ENCODE measurements at regions not wholly inside any gene's neighbourhood (a gene's known extent, or its start where the extent isn't known, plus 50 kb on each side); places are given as distances from the start of the nearest gene placed in this dataset.
"Not testable (repeated sequence)": the region's sequence is repeated elsewhere in the genome, so short reads cannot be mapped to it uniquely, and the experiment has no call there.

GRCh38 chr5:62090953-62091352 is 215.1 kb upstream of the KIF2A start:
- in situ Hi-C loops (cut with HindIII; ENCODE audit: low sequenced_read_pairs): no loop called here
- no peak for DNase-seq (ENCODE audit: low spot score)

DNA sequence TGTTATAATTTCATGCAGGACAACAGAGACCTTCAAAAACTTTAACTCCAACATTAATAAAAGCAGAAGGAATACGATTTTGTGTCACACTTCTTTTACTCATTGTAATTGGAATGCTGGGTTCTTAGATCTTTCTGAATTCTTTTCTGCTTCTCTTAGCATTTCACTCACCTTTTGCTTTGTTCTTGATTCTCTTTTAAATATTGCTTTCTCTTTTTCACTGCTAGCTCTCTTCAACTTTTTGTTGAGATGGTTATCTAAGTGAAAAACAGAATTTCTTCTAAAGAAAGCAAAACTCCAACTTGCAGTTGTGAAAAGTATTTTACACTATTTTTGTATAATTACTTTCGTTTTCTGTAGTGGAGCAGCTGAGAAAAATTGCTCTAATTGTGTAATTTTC is 212.6 kb upstream of the KIF2A start:
- in situ Hi-C loops (cut with HindIII; ENCODE audit: low sequenced_read_pairs): no loop called here
- no peak for DNase-seq (ENCODE audit: low spot score)

DNA sequence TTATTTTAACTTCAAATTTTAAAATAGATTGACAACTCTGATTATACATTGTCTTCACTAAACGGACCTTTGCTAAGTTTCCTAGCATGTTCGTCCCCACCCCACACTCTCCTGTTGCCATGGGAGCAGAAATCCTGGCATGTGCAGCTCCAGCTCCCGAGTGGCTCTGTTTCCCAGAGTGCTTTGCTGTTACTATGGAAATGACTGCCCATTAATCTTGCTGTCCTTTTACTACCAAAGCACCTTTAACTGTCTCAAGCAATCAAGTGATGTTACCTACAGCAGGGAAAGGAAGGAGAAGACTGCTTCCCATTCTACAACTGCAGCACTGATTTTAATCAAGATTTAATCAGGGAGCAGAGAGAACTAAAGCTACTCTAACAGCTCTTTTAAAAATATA is 212.0 kb upstream of the KIF2A start:
- in situ Hi-C loops (cut with HindIII; ENCODE audit: low sequenced_read_pairs): no loop called here
- peak; percentile 16 for DNase-seq (ENCODE audit: low spot score)

GRCh38 chr5:62097361-62097760 is 208.6 kb upstream of the KIF2A start:
- in situ Hi-C loops (cut with HindIII; ENCODE audit: low sequenced_read_pairs): no loop called here
- no peak for DNase-seq (ENCODE audit: low spot score)

DNA sequence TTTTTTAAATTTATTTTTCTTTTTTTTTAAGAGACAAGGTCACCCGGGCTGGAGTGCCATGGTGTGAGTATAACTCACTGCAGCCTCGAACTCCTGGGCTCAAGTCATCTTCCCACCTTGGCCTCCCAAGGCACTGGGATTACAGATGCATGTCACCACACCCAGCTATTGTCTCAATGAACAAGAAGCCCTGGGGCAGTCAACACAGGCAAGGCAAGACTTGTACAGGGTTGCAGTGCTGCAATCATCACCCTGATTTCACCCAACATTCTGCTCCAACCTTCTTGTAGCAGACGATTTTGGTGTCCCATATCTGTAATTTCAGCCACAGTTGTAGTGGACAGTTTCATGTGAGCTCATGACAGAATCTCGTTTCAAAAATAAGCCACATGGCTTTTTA is 205.8 kb upstream of the KIF2A start:
- no peak for DNase-seq (ENCODE audit: low spot score)
- in situ Hi-C loops (cut with HindIII; ENCODE audit: low sequenced_read_pairs): no loop called here

DNA sequence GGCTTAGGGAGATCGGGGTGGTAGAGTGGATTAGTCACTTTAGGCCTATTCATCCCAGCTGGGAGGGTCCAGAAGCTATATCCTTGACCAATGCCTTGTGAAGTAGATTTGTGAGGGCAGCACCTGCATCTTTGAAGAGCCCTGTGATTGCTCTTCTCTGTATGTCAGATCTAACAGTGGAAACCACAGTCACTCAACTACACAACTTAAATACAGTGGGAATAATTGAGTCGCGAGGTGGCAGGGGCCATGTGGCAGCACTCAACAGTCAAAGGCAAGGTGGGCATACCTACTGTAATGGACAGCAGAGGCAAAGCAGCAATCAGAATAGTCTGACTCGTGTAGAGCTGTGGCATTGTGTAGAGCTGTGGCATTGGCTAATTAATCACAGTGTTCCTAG is 202.1 kb upstream of the KIF2A start:
- DNase-seq (ENCODE audit: low spot score); in situ Hi-C loops (cut with HindIII; ENCODE audit: low sequenced_read_pairs): not testable (repeated sequence)

- in situ Hi-C loops (cut with HindIII; ENCODE audit: low sequenced_read_pairs): no loop called here
- no peak for DNase-seq (ENCODE audit: low spot score)
Measured at GRCh38 chr5:62111428-62111827, 194.6 kb upstream of the KIF2A start.

GRCh38 chr5:62112689-62113228 is 193.2 kb upstream of the KIF2A start:
- in situ Hi-C loops (cut with HindIII; ENCODE audit: low sequenced_read_pairs): no loop called here
- no peak for DNase-seq (ENCODE audit: low spot score)

GRCh38 chr5:62115014-62115413 is 191.0 kb upstream of the KIF2A start:
- in situ Hi-C loops (cut with HindIII; ENCODE audit: low sequenced_read_pairs): no loop called here
- DNase-seq (ENCODE audit: low spot score): no peak

GRCh38 chr5:62124266-62124665 is 181.7 kb upstream of the KIF2A start:
- DNase-seq (ENCODE audit: low spot score): no peak
- in situ Hi-C loops (cut with HindIII; ENCODE audit: low sequenced_read_pairs): no loop called here

DNA sequence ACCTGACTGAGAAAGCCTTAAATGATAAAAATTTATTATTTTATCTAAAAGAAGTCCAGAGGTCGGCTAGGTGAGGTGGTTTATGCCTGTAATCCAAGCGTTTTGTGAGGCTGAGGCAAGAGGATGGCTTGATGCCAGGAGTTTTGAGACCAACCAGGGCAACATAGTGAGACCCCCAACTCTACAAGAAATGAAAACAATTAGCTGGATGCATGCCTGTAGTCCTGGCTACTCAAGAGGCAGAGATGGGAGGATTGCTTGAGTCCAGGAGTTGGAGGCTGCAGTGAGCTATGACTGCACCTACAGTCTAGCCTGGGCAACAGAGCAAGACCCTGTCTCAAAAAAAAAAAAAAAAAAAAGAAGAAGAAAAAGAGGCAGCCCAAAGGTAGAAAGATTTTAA is 179.9 kb upstream of the KIF2A start:
- in situ Hi-C loops (cut with HindIII; ENCODE audit: low sequenced_read_pairs): no loop called here
- DNase-seq (ENCODE audit: low spot score): no peak

DNA sequence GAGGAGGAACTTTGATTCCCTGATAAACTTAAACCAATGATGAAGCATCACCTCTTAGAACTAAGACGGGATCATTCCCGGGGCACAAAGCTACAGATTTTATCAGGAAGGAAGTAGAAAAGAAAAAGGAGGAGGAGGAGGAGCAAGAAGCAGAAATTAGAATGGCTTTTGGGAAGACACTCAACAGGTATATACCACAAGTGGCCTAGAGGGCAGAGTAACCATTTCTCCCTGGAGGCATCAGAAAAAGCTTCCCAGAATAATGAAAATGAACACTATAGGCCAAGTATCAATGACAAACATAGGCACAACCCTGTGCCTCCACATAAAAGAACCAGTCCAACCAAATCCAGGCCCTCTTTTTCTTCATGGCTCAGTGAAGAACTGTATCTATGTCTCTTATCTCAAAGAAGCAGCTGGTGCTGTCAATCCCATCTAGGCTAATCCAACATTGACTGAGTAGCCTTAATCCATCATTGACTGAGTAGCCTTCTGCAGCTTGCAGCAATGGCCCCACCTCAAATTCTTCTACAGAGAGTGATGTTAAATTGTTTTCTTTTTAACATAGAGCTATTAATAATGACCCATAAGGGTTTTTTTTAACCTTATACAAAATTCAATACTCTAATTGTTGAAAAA is 178.8 kb upstream of the KIF2A start:
- no peak for DNase-seq (ENCODE audit: low spot score)
- in situ Hi-C loops (cut with HindIII; ENCODE audit: low sequenced_read_pairs): no loop called here

DNA sequence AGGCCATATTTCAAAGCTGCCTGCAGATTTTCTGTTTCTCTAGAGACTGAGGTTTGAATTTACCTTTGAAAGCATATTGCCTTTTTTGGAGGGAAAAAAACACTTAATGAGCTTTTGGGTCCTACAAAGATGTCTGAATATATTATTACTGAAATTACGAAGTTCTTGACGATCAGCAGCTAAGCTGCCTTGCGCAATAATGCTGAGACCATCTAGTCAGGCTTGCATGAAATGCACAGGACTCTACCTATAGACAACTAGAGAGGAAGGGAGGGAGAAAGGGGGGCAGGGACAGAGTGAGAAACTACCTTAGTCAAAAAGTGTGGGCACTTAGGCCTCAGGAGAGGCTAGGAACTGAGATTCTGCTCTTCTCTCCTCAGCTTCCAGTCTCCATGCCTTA is 175.9 kb upstream of the KIF2A start:
- in situ Hi-C loops (cut with HindIII; ENCODE audit: low sequenced_read_pairs): no loop called here
- DNase-seq (ENCODE audit: low spot score): no peak

GRCh38 chr5:62132276-62132675 is 173.7 kb upstream of the KIF2A start:
- in situ Hi-C loops (cut with HindIII; ENCODE audit: low sequenced_read_pairs): no loop called here
- DNase-seq (ENCODE audit: low spot score): no peak

- DNase-seq (ENCODE audit: low spot score): no peak
- in situ Hi-C loops (cut with HindIII; ENCODE audit: low sequenced_read_pairs): no loop called here
Measured at GRCh38 chr5:62133426-62133825, 172.6 kb upstream of the KIF2A start.

DNA sequence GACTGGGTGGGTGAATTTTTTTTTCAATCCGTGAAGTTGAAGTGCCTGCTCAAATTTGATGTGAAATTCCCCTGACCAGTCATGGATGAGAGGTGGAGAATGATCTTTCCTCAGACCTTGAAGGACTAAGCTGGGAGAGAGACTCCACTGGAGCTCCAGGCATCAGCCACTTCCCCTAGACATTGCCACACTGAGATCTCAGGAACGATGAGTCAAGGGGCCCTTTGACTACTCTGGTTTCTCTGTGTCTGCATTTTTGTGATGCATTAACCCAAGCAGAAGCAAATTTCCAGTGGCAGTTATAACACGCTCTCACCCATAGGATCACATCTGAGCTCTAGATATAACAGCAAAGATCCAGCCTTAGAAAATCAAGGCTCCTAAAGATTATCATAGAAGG is 171.2 kb upstream of the KIF2A start:
- DNase-seq (ENCODE audit: low spot score): no peak
- in situ Hi-C loops (cut with HindIII; ENCODE audit: low sequenced_read_pairs): no loop called here

DNA sequence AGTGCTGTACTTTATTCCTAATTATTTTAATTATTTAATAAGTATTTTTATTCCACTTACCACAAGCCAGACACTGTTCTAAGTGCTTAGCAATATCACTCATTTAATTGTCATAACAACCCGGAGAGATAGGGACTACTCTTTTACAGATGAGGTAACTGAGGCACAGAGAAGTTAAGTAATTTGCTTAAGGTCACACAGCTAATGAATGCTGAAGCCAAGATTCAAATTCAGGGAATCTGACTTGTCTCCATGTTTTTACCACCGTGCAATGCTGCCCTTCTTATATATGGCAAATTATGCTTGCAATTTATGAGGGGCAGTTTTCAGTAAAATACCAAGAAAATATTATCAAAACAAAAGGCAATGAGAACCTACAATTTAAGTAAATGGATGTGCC is 168.4 kb upstream of the KIF2A start:
- no peak for DNase-seq (ENCODE audit: low spot score)
- in situ Hi-C loops (cut with HindIII; ENCODE audit: low sequenced_read_pairs): no loop called here

DNA sequence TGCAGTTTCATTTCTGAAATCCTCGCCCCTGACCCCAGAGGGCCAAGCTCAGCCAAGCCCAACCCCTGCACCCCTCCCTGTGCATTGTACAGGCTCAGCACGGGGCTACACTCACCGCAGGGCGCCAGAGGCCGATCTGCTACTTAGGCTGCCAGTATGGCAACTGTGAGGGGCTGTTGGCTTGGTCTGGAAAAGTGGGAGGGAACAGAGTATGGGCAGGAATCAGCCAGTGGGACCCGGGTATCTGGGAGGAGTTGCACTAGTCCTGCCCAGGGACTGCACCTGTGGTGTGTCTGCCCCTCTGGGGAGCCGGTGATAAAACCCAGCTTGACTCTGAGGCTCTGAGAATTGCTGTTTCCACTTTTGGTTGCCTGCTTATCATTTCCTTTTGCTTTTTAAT is 167.4 kb upstream of the KIF2A start:
- no peak for DNase-seq (ENCODE audit: low spot score)
- in situ Hi-C loops (cut with HindIII; ENCODE audit: low sequenced_read_pairs): no loop called here

GRCh38 chr5:62139741-62140140 is 166.3 kb upstream of the KIF2A start:
- in situ Hi-C loops (cut with HindIII; ENCODE audit: low sequenced_read_pairs): no loop called here
- DNase-seq (ENCODE audit: low spot score): no peak

- no peak for DNase-seq (ENCODE audit: low spot score)
- in situ Hi-C loops (cut with HindIII; ENCODE audit: low sequenced_read_pairs): no loop called here
Measured at GRCh38 chr5:62142351-62142750, 163.7 kb upstream of the KIF2A start.
